ENCODE measurements at regions not wholly inside any gene's neighbourhood (a gene's known extent, or its start where the extent isn't known, plus 50 kb on each side); places are given as distances from the start of the nearest gene placed in this dataset.
"Not testable (repeated sequence)": the region's sequence is repeated elsewhere in the genome, so short reads cannot be mapped to it uniquely, and the experiment has no call there.

GRCh38 chr9:33623658-33624586, 99.9 kb downstream of the ANKRD18B start:
- no peak overlapping the region for H3K27ac Mint-ChIP-seq

GRCh38 chr9:33628318-33628717, 104.3 kb downstream of the ANKRD18B start:
- not testable (repeated sequence) for H3K27ac Mint-ChIP-seq; H3K36me3 Mint-ChIP-seq (ENCODE audit: low read depth); H3K9me3 Mint-ChIP-seq; DNase-seq; H3K4me3 Mint-ChIP-seq; H3K4me1 Mint-ChIP-seq; ATAC-seq
- H3K27me3 Mint-ChIP-seq: peaks cover 26% of the 10 kb centered on the region

More at GRCh38 chr9:33623658-33624586, 99.9 kb downstream of the ANKRD18B start:
- H3K27me3 Mint-ChIP-seq: peaks cover 26% of the 10 kb centered on the region
- no peak overlapping the region for H3K4me3 Mint-ChIP-seq
- ATAC-seq: peak; percentile 94
- no peaks in the 10 kb centered on the region for H3K36me3 Mint-ChIP-seq (ENCODE audit: low read depth)
- H3K4me1 Mint-ChIP-seq: peaks cover 7% of the 10 kb centered on the region
- peak; percentile 70 for DNase-seq
- no peaks in the 10 kb centered on the region for H3K9me3 Mint-ChIP-seq

DNA sequence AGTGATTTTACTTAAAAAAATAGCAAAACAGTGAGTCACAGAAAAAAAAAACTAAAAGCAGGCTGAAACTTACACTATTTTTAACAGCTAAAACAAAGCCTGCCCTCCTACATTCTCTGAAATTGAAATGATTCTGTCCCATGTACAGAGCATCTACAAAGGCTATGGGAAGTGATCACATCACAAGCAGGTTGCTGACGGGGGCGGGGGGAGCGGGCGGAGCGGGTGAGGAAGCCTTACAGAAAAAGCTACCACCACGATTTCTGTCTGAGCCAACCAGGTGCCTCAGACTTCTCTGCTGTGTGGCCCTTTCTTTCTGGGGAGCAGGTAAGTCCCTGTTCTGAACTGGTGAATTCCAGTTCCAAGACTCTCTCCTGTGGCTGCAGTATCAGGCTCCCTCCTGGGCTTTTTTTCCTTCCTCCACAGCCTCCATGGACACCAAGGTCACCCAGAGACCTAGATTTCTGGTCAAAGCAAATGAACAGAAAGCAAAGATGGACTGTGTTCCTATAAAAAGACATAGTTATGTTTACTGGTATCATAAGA, 104.9 kb downstream of the ANKRD18B start:
- no peaks in the 10 kb centered on the region for H3K9me3 Mint-ChIP-seq
- ATAC-seq (no peak), DNase-seq (no peak)
- no peaks in the 10 kb centered on the region for H3K36me3 Mint-ChIP-seq (ENCODE audit: low read depth)
- H3K27me3 Mint-ChIP-seq: peaks cover 28% of the 10 kb centered on the region
- peaks cover 3% of the 10 kb centered on the region for H3K4me1 Mint-ChIP-seq
- no peak overlapping the region for H3K4me3 Mint-ChIP-seq
- H3K27ac Mint-ChIP-seq: no peak overlapping the region

- Mint-ChIP-seq H3K27ac (no peak overlapping the region), H3K4me1 (no peaks in the 10 kb centered on the region), H3K9me3 (no peaks in the 10 kb centered on the region), H3K36me3 (ENCODE audit: low read depth) (no peaks in the 10 kb centered on the region), H3K27me3 (peaks cover 39% of the 10 kb centered on the region), H3K4me3 (no peak overlapping the region)
- ATAC-seq (no peak), DNase-seq (no peak)
Observed at GRCh38 chr9:33633636-33634035, 109.6 kb downstream of the ANKRD18B start.

DNA sequence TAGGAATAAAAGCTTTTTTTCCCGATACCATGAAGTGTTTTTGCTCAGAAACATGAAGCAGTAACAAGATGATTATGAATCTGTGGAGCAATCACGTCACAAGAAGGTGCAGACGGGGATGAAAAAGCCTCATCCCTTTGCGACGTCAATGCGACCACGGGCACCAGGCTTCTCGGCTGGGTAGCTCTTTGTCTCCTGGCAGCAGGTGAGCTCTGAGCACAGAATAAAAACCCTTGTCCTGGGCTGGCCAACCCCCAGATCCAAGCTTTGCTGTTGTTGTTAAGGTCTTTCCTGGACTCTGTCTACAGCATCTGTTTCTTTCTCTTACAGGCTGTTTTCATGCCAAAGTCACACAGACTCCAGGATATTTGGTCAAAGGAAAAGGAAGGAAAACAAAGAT, 113.8 kb downstream of the ANKRD18B start:
- no peak overlapping the region for H3K27ac Mint-ChIP-seq
- no peaks in the 10 kb centered on the region for H3K9me3 Mint-ChIP-seq
- DNase-seq (no peak), ATAC-seq (no peak)
- H3K4me3 Mint-ChIP-seq: no peak overlapping the region
- no peaks in the 10 kb centered on the region for H3K4me1 Mint-ChIP-seq
- H3K36me3 Mint-ChIP-seq (ENCODE audit: low read depth): no peaks in the 10 kb centered on the region
- peaks cover 63% of the 10 kb centered on the region for H3K27me3 Mint-ChIP-seq

DNA sequence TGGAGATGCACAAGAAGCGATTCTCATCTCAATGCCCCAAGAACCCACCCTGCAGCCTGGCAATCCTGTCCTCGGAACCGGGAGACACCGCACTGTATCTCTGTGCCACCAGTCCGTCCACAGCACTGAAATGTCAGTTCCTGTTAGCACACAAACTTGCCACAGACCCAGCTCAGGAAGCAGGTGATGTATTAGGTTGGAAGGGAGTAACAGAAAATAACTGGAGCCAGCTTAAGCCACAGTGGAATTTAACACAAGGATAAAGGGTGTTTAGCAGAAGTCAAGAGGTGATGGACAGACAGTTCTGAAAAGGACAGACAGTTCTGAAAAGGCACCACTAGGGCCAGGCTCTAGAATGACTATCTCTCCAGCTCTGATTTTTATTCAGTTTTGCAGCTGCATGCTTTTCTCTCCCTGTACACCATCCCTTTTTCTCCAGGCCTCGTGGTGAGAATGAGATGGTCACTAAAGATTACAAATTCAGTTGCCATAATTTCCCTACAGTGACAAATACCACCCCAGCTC, 114.4 kb downstream of the ANKRD18B start:
- no peaks in the 10 kb centered on the region for H3K36me3 Mint-ChIP-seq (ENCODE audit: low read depth)
- no peaks in the 10 kb centered on the region for H3K9me3 Mint-ChIP-seq

GRCh38 chr9:33645706-33646105, 121.7 kb downstream of the ANKRD18B start:
- no peak overlapping the region for H3K4me3 Mint-ChIP-seq
- H3K4me1 Mint-ChIP-seq: peaks cover 2% of the 10 kb centered on the region
- no peaks in the 10 kb centered on the region for H3K36me3 Mint-ChIP-seq (ENCODE audit: low read depth)
- no peaks in the 10 kb centered on the region for H3K9me3 Mint-ChIP-seq
- H3K27me3 Mint-ChIP-seq: peaks cover 24% of the 10 kb centered on the region
- H3K27ac Mint-ChIP-seq: no peak overlapping the region
- no peak for DNase-seq
- ATAC-seq: no peak

More for the DNA sequence above, 114.4 kb downstream of the ANKRD18B start:
- ATAC-seq (no peak), DNase-seq (no peak)
- H3K4me3 Mint-ChIP-seq: no peak overlapping the region
- peaks cover 61% of the 10 kb centered on the region for H3K27me3 Mint-ChIP-seq
- no peaks in the 10 kb centered on the region for H3K4me1 Mint-ChIP-seq
- no peak overlapping the region for H3K27ac Mint-ChIP-seq

GRCh38 chr9:33649463-33649862, 125.4 kb downstream of the ANKRD18B start:
- ATAC-seq: peak; percentile 61
- no peaks in the 10 kb centered on the region for H3K36me3 Mint-ChIP-seq (ENCODE audit: low read depth)
- DNase-seq: no peak
- H3K4me1 Mint-ChIP-seq: peaks cover 2% of the 10 kb centered on the region
- H3K27ac Mint-ChIP-seq: no peak overlapping the region
- H3K4me3 Mint-ChIP-seq: no peak overlapping the region
- peaks cover 18% of the 10 kb centered on the region for H3K27me3 Mint-ChIP-seq
- H3K9me3 Mint-ChIP-seq: no peaks in the 10 kb centered on the region

GRCh38 chr9:33651125-33651524, 127.1 kb downstream of the ANKRD18B start:
- Mint-ChIP-seq H3K27ac (no peak overlapping the region), H3K9me3 (no peaks in the 10 kb centered on the region), H3K27me3 (peaks cover 22% of the 10 kb centered on the region), H3K4me1 (peaks cover 2% of the 10 kb centered on the region), H3K4me3 (no peak overlapping the region), H3K36me3 (ENCODE audit: low read depth) (no peaks in the 10 kb centered on the region)
- DNase-seq (no peak), ATAC-seq (no peak)

DNA sequence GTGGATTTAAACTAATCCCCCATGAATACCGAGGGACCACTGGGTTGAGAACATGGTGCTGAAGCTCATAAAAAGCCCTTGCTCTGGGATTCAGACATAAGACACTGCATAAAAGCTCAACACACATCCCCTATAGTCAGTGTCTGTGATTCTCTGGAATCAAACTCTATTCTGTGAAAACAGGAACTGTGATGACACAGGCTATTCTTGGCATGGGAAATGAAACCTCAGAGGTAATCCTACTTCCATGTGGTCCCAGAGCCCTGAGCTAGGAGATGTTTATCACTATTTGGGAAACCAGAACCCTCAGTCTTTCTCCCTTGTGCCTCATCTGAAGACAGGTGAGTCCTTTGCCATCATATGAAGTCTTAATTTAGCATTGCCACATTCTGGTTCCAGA, 135.4 kb upstream of the PRSS3 start:
- Mint-ChIP-seq H3K27ac (no peak overlapping the region), H3K4me3 (no peak overlapping the region), H3K27me3 (peaks cover 5% of the 10 kb centered on the region)

DNA sequence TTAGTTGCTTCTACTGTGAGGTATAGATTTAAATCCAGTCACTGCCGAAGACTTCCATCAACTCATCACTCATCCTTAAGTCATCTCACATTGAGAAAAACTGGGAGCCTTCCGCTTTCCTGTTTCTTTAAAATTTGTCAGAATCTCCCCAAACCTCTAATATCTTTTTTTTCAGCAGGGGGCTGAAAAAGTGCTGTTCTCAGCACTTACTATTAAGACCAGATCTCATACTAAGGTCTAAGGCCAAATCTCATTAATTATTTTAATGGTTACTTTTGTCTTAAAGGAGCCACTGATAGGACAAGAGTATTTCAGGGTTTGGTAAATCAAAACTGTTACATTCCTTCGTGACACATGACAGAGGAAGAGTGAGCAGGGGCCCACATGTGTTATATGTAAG, 134.6 kb upstream of the PRSS3 start:
- no peaks in the 10 kb centered on the region for H3K9me3 Mint-ChIP-seq
- H3K4me3 Mint-ChIP-seq: no peak overlapping the region
- H3K4me1 Mint-ChIP-seq: no peaks in the 10 kb centered on the region
- H3K27ac Mint-ChIP-seq: no peak overlapping the region
- no peak for DNase-seq
- H3K36me3 Mint-ChIP-seq (ENCODE audit: low read depth): no peaks in the 10 kb centered on the region
- H3K27me3 Mint-ChIP-seq: peaks cover 2% of the 10 kb centered on the region
- no peak for ATAC-seq

More for the DNA sequence above, 135.4 kb upstream of the PRSS3 start:
- DNase-seq (no peak), ATAC-seq (no peak)
- Mint-ChIP-seq H3K4me1 (no peaks in the 10 kb centered on the region), H3K9me3 (no peaks in the 10 kb centered on the region), H3K36me3 (ENCODE audit: low read depth) (no peaks in the 10 kb centered on the region)

DNA sequence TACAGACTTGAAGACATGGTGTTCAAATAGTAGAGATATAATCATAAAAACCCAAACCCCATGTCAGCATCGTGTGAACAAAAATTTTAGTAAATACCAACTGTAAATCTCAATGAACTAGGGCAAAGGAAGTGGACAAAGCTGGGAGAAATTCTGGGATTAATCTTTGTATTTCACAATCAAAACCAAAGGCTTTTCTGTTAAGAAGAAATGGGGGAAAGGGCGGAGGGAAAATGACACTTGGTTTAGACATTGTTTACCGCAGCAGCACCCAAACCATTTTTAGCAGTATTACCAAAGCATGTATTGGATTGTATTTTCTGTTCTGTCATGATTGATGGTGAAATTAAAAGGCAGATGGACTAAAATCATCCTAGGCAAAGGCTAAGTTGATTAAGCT, 134.2 kb upstream of the PRSS3 start:
- no peak for DNase-seq
- Mint-ChIP-seq H3K27me3 (peaks cover 2% of the 10 kb centered on the region), H3K9me3 (no peaks in the 10 kb centered on the region), H3K4me1 (no peaks in the 10 kb centered on the region), H3K36me3 (ENCODE audit: low read depth) (no peaks in the 10 kb centered on the region), H3K27ac (no peak overlapping the region), H3K4me3 (no peak overlapping the region)
- no peak for ATAC-seq

DNA sequence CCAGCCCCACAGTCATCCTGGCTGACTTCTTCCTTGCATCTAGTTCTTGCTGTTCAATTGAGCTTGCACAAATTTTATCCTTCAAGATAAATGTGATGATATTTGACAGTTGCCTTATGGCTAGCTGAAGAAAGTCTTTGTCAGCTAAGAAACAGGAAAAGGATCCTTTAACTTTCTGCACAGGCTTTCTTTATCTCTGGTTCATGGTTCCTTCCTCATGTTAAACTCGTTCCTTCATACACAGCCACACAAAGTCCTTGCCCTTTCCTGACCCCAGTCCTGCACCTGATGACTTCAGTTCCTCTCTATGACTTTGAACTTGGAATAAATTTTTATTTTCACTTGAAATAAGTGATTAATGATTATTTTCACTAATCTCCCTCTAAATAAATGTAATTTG, 132.5 kb upstream of the PRSS3 start:
- Mint-ChIP-seq H3K4me1 (no peaks in the 10 kb centered on the region), H3K27ac (no peak overlapping the region), H3K27me3 (peaks cover 2% of the 10 kb centered on the region), H3K9me3 (no peaks in the 10 kb centered on the region), H3K4me3 (no peak overlapping the region), H3K36me3 (ENCODE audit: low read depth) (no peaks in the 10 kb centered on the region)
- no peak for ATAC-seq
- no peak for DNase-seq

GRCh38 chr9:33676194-33676745, 119.1 kb upstream of the PRSS3 start:
- Mint-ChIP-seq H3K4me3 (peak overlapping the region; percentile 84), H3K27me3 (peaks cover 75% of the 10 kb centered on the region)
- H3K9me3 Mint-ChIP-seq; H3K27ac Mint-ChIP-seq; DNase-seq; H3K36me3 Mint-ChIP-seq (ENCODE audit: low read depth); ATAC-seq; H3K4me1 Mint-ChIP-seq: not testable (repeated sequence)

All from activated naive CD8-positive, alpha-beta T cell treated with anti-CD3 and anti-CD28 coated beads, Interleukin-2, amount 50 U/mL, for 24 hours (primary cell).